Skeletal muscle cell (primary cell): ENCODE measurements at regions not wholly inside any gene's neighbourhood (a gene's known extent, or its start where the extent isn't known, plus 50 kb on each side); places are given as distances from the start of the nearest gene placed in this dataset.

Experiments
- DNase-seq: peaks from one replicate; pipeline ENCODE4 v3.0.0-alpha.2; 2010; ENCODE audit warnings: low read depth
- H3K4me3 ChIP-seq: 2 replicates; pipeline ENCODE4 v1.5.1; 2011; ENCODE audit warnings: low read depth, mild to moderate bottlenecking, control low read depth, low read length, moderate library complexity

DNA sequence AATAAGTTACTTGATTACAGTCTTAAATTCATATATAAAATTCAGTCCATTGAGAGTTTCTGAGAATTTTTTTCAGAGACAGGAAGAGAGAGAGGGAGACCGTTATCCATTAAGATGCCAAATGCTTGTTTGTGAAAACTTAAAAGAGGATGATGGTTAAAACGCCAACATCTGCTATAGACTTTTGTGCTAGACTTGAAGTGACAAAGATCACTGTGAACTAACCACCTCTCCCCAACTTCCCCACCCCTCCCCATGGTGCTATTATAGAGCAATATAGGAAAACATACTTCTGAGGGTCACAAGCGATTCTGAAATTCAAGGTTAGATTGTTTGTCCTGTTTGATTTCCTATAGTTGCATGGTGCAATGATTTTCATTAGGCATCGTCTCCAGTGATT, 440.8 kb downstream of the RMST start:
- no peak for DNase-seq
- no peak overlapping the region for H3K4me3 ChIP-seq

DNA sequence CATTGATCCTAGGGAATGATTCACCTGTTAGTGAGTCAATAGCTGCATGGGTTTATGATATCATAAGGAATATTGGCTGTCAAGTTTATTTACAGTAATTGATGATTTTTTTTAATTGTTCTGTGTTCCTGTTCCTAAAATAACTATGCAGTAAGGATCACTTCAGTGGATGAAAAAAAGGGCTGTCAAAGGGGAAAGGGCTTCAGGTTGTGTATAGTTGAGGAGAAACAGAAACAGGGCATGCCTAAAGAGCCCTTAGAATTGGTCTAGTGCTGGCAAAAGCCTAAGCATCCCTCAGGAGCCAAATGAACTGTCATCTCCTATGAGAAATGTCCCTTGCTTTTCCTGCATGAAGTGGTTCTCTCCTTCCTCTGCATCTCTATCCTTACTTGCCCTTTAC, 444.9 kb downstream of the RMST start:
- no peak for DNase-seq
- H3K4me3 ChIP-seq = no peak overlapping the region

GRCh38 chr12:97910559-97910958, 448.0 kb downstream of the RMST start:
- H3K4me3 ChIP-seq = no peak overlapping the region
- no peak for DNase-seq

GRCh38 chr12:97912943-97913342, 450.3 kb downstream of the RMST start:
- no peak for DNase-seq

DNA sequence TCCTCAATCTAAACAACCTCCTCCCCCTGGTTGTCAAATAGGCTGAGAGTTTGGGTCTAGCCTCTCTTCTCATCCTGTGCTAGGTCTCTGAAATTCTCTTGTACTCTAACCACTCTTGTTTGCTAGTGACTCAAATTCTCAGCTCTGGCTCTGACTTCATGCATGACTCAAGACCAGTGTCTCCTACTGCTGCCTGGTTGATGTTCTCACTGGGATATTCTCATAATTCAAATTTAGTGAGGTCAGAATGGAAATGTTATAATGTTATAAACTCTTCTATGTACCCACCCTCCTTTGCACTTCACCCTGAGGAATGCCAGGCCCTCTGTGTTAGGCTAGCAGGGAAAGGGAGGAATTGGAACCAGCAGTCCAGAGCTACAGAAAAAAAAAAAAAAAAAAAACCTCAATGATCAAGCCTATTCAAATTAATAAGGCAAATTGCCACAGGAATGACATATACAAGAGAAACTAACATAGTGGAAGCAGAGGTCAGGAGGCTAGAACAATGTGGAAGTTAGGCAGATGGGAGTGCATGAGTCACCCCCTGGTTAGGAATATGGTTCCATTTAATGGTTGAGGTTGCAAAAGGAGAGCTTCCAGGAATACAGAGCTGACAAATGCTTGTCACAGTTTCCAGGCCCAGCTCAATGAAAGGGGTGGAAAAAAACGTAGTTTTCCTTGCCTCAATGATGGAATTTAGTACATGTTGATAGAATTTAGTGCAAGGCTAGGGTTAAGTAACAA, 459.5 kb downstream of the RMST start:
- DNase-seq = peak; percentile 65
- H3K4me3 ChIP-seq = no peak overlapping the region

More at GRCh38 chr12:97912943-97913342, 450.3 kb downstream of the RMST start:
- H3K4me3 ChIP-seq = no peak overlapping the region

DNA sequence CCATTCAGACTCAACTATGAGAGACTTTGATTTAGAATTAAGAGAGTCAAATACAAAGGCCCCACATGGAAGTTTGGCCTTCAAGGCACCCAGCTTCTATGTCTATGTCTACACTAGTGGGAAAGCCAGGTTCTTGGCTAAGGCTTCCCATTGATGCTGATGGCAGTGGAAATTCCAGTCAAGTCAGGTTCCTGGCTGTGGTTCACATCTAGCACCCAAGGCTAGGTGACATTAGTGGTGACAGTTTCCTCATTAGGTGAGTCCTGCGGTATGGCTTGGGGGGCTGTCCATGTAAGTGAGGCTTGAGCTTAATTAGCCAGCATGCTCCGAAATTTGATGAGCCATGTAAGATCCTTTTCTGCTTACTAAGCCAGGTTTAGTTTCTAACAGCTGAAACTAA, 460.9 kb downstream of the RMST start:
- DNase-seq = no peak
- no peak overlapping the region for H3K4me3 ChIP-seq

DNA sequence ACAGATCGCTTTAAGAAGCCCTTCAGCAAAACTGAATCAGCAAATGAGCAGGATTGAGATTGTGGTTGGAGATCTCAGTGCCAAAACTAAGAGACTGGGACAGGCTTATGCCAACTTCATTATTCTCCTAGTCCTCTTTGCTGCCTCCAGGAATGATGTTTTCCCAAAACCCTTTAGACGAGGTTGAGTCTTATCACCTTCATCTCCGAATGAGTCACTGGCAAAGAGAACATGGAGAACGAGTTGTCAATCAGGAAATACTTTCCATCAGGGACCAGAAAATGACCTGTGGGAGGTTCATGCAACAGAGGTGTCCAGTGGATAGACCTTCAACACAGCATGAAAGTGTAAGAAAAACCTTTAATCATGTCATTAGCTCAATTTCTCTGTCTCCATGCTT, 461.5 kb downstream of the RMST start:
- no peak for DNase-seq
- no peak overlapping the region for H3K4me3 ChIP-seq

GRCh38 chr12:97927977-97928376, 465.4 kb downstream of the RMST start:
- DNase-seq = no peak
- H3K4me3 ChIP-seq = no peak overlapping the region

DNA sequence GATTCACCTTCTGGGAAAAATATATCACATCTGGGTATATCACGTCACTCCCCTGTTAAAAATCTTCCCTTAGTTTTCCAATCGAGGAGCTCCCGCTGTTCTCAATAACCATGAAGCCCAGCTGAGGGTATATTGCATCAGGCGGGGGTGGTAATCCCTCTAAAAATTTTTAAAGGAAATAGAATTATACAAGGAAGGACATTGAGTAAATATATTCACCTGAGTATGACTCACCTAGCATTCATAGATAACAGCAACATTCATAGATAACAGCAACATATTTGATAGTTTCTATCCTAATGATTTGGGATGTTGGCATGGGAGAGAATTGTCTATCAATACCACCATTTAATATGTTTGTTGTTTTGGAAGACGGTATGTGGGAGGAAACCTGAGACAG, 473.6 kb downstream of the RMST start:
- H3K4me3 ChIP-seq = no peak overlapping the region
- no peak for DNase-seq

GRCh38 chr12:97938031-97938430, 475.4 kb downstream of the RMST start:
- H3K4me3 ChIP-seq = no peak overlapping the region
- DNase-seq = no peak

GRCh38 chr12:97939156-97939555, 476.6 kb downstream of the RMST start:
- DNase-seq = no peak
- H3K4me3 ChIP-seq = no peak overlapping the region

DNA sequence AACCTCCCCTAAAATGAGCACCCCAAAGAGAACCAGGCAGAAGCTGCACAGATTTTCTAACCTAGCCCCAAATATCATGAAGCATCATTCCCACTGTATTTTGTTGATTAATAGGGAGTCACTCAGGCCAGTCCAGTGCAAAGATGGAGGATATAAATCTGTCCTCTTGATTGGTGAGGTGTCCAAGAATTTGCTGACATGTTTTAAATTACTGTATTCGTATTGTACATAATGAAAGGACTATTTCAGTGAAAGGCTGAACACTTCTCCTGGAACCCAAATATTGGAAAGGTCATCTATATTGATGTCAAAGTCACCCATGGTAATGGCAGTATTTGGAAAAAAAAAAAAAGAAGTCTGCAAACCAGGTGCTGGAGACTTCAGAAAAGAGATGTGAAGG, 477.5 kb downstream of the RMST start:
- no peak for DNase-seq
- H3K4me3 ChIP-seq = no peak overlapping the region

DNA sequence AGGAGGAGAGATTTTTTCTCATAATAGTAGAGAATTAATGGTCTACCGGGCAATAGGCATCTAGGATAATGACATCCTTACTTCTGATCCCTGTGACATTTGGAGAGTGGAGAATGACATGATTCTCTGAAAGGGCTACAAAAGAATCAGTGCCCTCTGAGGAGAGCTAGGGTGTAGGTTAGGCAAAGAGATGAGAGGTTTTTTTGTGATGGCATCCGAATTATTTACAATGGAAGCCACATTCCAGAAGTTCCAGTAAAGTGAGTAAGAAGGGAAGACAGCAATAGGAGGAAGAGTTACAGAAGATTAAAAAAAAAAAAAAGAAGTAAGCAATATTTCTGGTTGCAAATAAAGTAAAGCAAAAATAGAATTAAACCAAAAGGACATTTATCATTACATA, 478.0 kb downstream of the RMST start:
- H3K4me3 ChIP-seq = no peak overlapping the region
- no peak for DNase-seq

DNA sequence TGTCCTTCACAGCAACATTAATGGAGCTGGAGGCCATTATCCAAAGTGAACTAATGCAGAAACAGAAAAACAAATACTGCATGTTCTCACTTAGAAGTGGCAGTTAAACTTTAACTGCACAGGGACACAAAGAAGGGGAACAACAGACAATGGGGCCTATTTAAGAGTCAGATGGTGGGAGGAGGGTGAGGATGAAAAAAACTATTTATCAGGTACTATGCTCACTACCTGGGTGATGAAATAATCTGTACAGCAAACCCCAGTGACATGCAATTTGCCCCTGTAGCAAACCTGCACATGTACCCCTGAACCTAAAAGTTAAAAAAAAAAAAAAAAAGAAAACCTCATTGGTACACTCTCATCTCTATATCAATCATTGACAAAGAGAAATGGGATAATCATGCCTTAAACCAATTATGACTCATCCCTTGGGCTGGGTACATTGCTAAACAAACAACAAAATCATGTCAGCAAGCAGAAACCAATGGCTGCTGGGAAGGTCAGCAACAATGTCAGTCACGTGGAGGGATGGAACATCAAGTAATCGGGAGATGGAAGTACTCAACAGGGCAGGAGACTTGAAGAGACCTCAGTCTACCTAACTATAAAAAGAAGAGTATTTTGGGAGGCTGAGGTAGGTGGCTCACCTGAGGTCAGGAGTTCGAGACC, 479.2 kb downstream of the RMST start:
- DNase-seq = no peak
- H3K4me3 ChIP-seq = no peak overlapping the region

DNA sequence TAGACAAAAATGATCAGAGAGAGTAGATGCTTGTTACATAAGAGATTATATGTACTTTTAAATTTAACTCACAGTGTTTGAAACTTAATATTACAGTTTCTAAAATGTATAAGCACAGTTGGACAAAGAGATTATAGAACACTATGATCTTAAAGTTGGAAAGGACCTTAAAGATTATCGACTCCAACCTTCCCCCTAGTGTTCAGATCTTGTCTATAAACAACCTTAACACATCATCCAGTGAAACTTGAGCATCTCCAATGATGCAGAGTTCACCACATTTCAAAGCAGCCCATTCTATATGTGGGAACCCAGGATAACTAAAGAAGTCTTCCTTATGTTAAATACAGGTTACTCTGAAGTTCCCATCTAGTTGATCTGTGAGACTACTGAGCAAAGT, 480.8 kb downstream of the RMST start:
- no peak for DNase-seq

DNA sequence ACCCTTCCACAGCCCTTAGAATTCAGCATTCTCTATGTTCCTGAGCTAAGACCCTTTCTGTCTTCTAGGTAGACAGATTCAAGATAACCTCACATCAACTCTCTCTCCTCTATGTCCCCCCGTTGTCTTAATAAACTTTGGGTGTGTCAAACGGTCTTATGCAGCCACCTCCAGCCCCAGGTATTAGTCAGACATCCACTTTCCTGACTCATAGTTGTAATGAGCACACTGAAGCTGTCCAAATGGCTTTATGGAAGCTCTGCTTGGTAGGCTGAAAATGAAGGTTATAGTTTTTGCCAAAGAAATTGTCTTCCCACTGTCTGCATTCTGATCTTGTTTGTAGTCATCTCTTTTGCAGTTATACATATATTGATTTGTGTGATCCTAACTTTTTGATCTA, 482.0 kb downstream of the RMST start:
- H3K4me3 ChIP-seq = no peak overlapping the region
- DNase-seq = no peak

More for the DNA sequence above, 480.8 kb downstream of the RMST start:
- no peak overlapping the region for H3K4me3 ChIP-seq

GRCh38 chr12:97946701-97947100, 484.1 kb downstream of the RMST start:
- DNase-seq = no peak

GRCh38 chr12:97948591-97948990, 486.0 kb downstream of the RMST start:
- DNase-seq = no peak
- H3K4me3 ChIP-seq = no peak overlapping the region

More at GRCh38 chr12:97946701-97947100, 484.1 kb downstream of the RMST start:
- no peak overlapping the region for H3K4me3 ChIP-seq

GRCh38 chr12:97951239-97951638, 488.6 kb downstream of the RMST start:
- DNase-seq = no peak
- no peak overlapping the region for H3K4me3 ChIP-seq

- DNase-seq = no peak
- no peak overlapping the region for H3K4me3 ChIP-seq
These were observed 489.1 kb downstream of the RMST start for GRCh38 chr12:97951717-97952116.

GRCh38 chr12:97957109-97957508, 494.5 kb downstream of the RMST start:
- H3K4me3 ChIP-seq = no peak overlapping the region
- DNase-seq = no peak
